A673 (cell line): ENCODE measurements at regions not wholly inside any gene's neighbourhood (a gene's known extent, or its start where the extent isn't known, plus 50 kb on each side); places are given as distances from the start of the nearest gene placed in this dataset.

ENCODE experiments used
- EZH2 ChIP-seq: fragments of 200-600 bp; sonication (generic); IDR thresholded peaks from 2 replicates; pipeline ENCODE4 v1.6.1; 2017; ENCODE audit warnings: borderline replicate concordance, low read depth, mild to moderate bottlenecking, mixed read lengths, antibody characterized with exemption, low read length; ENCODE audit not compliant: poor library complexity, severe bottlenecking
- TF ChIP-seq, protein P1 (sequence below): fragments of 300-800, 200-600 bp; sonication (generic); conservative IDR thresholded peaks from 2 replicates; pipeline ENCODE4 v1.5.1; 2017; ENCODE audit warnings: low read depth, mild to moderate bottlenecking, antibody characterized with exemption, low read length, moderate library complexity, mixed read lengths

DNA sequence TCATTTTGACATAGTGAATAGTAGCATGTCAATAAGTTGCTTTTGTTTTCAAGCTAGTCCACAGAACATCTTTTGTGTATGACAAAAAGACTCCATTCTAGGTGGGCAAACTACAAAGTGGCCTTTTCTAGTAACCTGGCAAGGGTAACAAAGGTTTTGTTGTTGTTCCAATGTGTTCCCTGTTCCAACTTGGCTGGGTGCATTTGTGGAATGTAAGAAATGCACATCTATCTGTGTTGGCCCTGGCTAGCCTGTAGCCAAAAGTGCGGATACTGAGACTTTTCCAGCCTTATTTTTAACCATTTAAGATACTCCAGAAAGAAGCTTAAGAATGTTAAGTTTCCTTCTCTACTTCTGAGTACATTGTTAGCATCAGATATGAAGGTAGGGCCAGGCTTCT lies 118.7 kb upstream of the CHRDL1 start:
- TF ChIP-seq, protein P1, sequence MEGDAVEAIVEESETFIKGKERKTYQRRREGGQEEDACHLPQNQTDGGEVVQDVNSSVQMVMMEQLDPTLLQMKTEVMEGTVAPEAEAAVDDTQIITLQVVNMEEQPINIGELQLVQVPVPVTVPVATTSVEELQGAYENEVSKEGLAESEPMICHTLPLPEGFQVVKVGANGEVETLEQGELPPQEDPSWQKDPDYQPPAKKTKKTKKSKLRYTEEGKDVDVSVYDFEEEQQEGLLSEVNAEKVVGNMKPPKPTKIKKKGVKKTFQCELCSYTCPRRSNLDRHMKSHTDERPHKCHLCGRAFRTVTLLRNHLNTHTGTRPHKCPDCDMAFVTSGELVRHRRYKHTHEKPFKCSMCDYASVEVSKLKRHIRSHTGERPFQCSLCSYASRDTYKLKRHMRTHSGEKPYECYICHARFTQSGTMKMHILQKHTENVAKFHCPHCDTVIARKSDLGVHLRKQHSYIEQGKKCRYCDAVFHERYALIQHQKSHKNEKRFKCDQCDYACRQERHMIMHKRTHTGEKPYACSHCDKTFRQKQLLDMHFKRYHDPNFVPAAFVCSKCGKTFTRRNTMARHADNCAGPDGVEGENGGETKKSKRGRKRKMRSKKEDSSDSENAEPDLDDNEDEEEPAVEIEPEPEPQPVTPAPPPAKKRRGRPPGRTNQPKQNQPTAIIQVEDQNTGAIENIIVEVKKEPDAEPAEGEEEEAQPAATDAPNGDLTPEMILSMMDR, result no peak
- TF ChIP-seq EZH2, result no peak
